Left lung (tissue), 4 donors: ENCODE measurements at regions not wholly inside any gene's neighbourhood (a gene's known extent, or its start where the extent isn't known, plus 50 kb on each side); places are given as distances from the start of the nearest gene placed in this dataset.

Experiments
- ATAC-seq: fragments of 200-7000 bp; cut with Tn5 transposase; one replicate; pipeline ENCODE4 v1.9.1; 2020; ENCODE audit warnings: moderate library complexity
- DNase-seq, 4 donors: peaks; one replicate each; pipeline ENCODE4 v3.0.0-alpha.2; 2013 to 2020
- H3K27ac ChIP-seq, 2 donors: fragments of 200-600 bp; sonication (generic) in 1 of 2; one replicate each; pipeline versions ENCODE4 v1.5.0 to v1.8.0; 2020 to 2021
- H3K27me3 ChIP-seq, 2 donors: fragments of 200-600 bp; sonication (generic) in 1 of 2; one replicate each; pipeline versions ENCODE4 v1.5.0 to v1.8.0; 2020 to 2021
- H3K36me3 ChIP-seq, 2 donors: fragments of 200-600 bp; sonication (generic) in 1 of 2; one replicate each; pipeline versions ENCODE4 v1.5.0 to v1.8.0; 2020 to 2021
- H3K4me1 ChIP-seq, 2 donors: fragments of 200-600 bp; one replicate each; pipeline ENCODE4 v1.8.0; 2021
- H3K4me3 ChIP-seq, 2 donors: fragments of 200-600 bp; sonication (generic) in 1 of 2; one replicate each; pipeline versions ENCODE4 v1.5.0 to v1.8.0; 2020 to 2021; ENCODE audit warnings: mild to moderate bottlenecking in 1 of 2
- H3K9me3 ChIP-seq, 2 donors: fragments of 200-600 bp; sonication (generic) in 1 of 2; one replicate each; pipeline versions ENCODE4 v1.5.0 to v1.8.0; 2020 to 2021
- intact Hi-C, 2 donors: fragments of 100-400 bp; cut with DNase I; formaldehyde crosslinking; loops; one replicate each; pipeline versions ENCODE4 v1.11.2 to v1.14.2; 2022
- TF ChIP-seq, protein P1 (sequence below), 2 donors: fragments of 200-600 bp; sonication (generic) in 1 of 2; IDR thresholded peaks; one replicate each; pipeline versions ENCODE4 v1.5.0 to v1.8.0; 2021; ENCODE audit warnings: antibody characterized with exemption in 2 of 2
- donor health status: DM: no; HTN: yes; CAD: no.
- donor health status: DM: no; HTN: no; CAD: no.

DNA sequence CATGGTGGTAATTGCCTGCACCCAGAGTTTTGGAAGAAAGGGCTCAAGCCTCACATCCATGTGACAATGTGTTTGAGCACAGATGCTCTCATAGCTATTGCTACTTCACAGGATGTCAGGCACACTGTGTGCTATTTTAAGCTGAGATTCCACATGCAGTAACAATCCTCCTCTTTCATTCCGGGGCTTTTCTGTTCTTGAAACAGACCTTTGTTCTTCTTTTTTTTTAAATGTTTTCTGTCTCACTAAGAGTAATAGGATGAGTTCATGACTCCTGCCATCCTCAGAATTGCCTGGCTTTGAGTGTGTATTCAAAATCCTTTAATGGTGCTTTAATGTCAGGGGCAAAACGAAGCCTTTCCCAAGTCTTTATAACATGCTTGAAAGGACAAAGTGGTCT lies 198.9 kb downstream of the ABCC12 start:
- Histone ChIP-seq H3K27ac (no peak overlapping the region), H3K4me3 (no peak overlapping the region), H3K4me1 (no peaks in the 10 kb centered on the region), H3K9me3 (no peaks in the 10 kb centered on the region), H3K27me3 (no peaks in the 10 kb centered on the region), H3K36me3 (no peaks in the 10 kb centered on the region)
- intact Hi-C loops = no loop called here
- no peak for DNase-seq
- TF ChIP-seq, protein P1, sequence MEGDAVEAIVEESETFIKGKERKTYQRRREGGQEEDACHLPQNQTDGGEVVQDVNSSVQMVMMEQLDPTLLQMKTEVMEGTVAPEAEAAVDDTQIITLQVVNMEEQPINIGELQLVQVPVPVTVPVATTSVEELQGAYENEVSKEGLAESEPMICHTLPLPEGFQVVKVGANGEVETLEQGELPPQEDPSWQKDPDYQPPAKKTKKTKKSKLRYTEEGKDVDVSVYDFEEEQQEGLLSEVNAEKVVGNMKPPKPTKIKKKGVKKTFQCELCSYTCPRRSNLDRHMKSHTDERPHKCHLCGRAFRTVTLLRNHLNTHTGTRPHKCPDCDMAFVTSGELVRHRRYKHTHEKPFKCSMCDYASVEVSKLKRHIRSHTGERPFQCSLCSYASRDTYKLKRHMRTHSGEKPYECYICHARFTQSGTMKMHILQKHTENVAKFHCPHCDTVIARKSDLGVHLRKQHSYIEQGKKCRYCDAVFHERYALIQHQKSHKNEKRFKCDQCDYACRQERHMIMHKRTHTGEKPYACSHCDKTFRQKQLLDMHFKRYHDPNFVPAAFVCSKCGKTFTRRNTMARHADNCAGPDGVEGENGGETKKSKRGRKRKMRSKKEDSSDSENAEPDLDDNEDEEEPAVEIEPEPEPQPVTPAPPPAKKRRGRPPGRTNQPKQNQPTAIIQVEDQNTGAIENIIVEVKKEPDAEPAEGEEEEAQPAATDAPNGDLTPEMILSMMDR (IDR thresholded peaks at IDR 0.05) = no peak
- no peak for ATAC-seq

- DNase-seq = no peak
- Histone ChIP-seq H3K9me3 (no peaks in the 10 kb centered on the region), H3K36me3 (no peaks in the 10 kb centered on the region), H3K4me1 (no peaks in the 10 kb centered on the region), H3K27me3 (no peaks in the 10 kb centered on the region), H3K27ac (no peak overlapping the region), H3K4me3 (no peak overlapping the region)
- intact Hi-C loops = no loop called here
- TF ChIP-seq, protein P1 (IDR thresholded peaks at IDR 0.05) = no peak
- ATAC-seq = no peak
Measured at GRCh38 chr16:47949714-47950113, 206.1 kb downstream of the ABCC12 start.

- Histone ChIP-seq H3K36me3 (no peaks in the 10 kb centered on the region), H3K27ac (no peak overlapping the region), H3K4me1 (no peaks in the 10 kb centered on the region), H3K4me3 (no peak overlapping the region), H3K9me3 (no peaks in the 10 kb centered on the region), H3K27me3 (no peaks in the 10 kb centered on the region)
- DNase-seq = no peak
- ATAC-seq = no peak
- TF ChIP-seq, protein P1 (IDR thresholded peaks at IDR 0.05) = no peak
- intact Hi-C loops = no loop called here
Measured at GRCh38 chr16:47949276-47949675, 206.5 kb downstream of the ABCC12 start.

DNA sequence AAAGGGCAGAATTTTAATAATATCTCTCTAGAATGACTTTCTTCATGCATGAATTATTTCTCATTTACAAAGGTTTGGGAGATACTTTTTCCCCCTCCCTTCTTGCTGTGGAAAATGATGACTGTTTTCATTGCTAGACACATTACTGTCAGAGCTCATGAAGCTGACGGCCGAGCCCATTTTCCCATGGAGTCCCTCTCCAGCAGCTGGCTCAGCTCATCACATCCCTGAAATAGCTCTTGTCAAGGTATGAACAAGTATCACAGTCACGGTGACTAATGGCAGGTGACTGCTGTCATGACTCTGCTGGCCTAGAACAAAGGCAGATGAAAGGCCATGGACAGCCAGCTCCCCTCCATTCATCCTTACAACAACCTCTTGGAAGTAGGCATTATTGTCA lies 208.1 kb downstream of the ABCC12 start:
- Histone ChIP-seq H3K4me1 (no peaks in the 10 kb centered on the region), H3K27ac (no peak overlapping the region), H3K27me3 (no peaks in the 10 kb centered on the region), H3K36me3 (no peaks in the 10 kb centered on the region), H3K4me3 (no peak overlapping the region), H3K9me3 (no peaks in the 10 kb centered on the region)
- no peak for ATAC-seq
- no peak for DNase-seq
- TF ChIP-seq, protein P1 (IDR thresholded peaks at IDR 0.05) = no peak
- intact Hi-C loops = no loop called here

GRCh38 chr16:47946092-47946491 lies 209.7 kb downstream of the ABCC12 start:
- DNase-seq = no peak
- TF ChIP-seq, protein P1 (IDR thresholded peaks at IDR 0.05) = no peak
- ATAC-seq = no peak
- H3K27ac ChIP-seq = no peak overlapping the region
- no peaks in the 10 kb centered on the region for H3K4me1 ChIP-seq
- no peaks in the 10 kb centered on the region for H3K36me3 ChIP-seq
- H3K27me3 ChIP-seq = no peaks in the 10 kb centered on the region
- intact Hi-C loops = no loop called here
- no peaks in the 10 kb centered on the region for H3K9me3 ChIP-seq
- H3K4me3 ChIP-seq = no peak overlapping the region
